ENCODE measurements at regions not wholly inside any gene's neighbourhood (a gene's known extent, or its start where the extent isn't known, plus 50 kb on each side); places are given as distances from the start of the nearest gene placed in this dataset.

DNA sequence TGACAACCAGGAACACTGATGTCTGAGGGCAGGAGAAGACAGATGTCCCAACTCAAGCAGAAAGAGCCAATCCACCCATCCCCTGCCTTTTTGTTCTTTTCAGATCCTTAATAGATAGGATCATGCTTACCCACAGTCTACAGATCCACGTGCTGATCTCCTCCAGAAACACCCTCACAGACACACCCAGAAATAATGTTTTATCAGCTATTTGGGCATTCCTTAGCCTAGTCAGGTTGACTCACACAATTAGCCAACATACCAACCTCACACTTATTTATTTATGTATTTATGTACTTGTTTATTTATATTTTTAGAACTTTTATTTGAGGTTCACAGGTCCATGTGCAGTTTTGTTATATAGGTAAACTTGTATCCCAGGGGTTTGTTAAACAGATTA, 151.5 kb upstream of the IL12B start:
- WGBS (ENCODE audit: low lambda C conversion rate, missing lambda C conversion rate): 52% methylated on average over 1 of the region's 1 CpG
- no peaks in the 10 kb centered on the region for H3K9me3 ChIP-seq (ENCODE audit: low read depth)

DNA sequence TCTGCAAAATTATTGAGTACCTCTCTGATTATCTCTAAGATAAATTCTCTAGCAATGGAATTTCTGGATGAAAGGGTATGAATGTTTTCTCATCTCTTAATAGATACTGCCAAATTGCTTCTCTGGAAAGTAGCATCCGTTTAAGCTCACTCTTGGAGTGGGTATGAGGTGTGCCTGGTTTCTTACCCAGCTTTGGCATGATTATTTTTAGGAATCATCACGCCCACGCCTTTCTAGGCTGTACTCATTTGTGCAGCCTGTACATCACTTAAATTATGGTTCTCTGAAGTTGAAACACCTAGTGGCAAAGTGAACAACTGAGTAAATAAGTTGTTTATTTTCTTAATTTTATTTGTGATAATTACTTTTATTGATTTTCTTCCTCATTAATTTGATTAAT, 156.5 kb upstream of the IL12B start:
- H3K27me3 ChIP-seq: no peaks in the 10 kb centered on the region
- no peaks in the 10 kb centered on the region for H4K20me1 ChIP-seq (ENCODE audit: insufficient read depth, poor library complexity, severe bottlenecking)
- no peaks in the 10 kb centered on the region for H3K36me3 ChIP-seq (replicated peaks; ENCODE audit: insufficient read depth, low read depth)
- no peak overlapping the region for H3K27ac ChIP-seq
- no peak overlapping the region for H3K4me3 ChIP-seq
- no peak overlapping the region for H2AFZ ChIP-seq
- DNase-seq (ENCODE audit: low spot score): no peak
- no peaks in the 10 kb centered on the region for H3K79me2 ChIP-seq
- no peaks in the 10 kb centered on the region for H3K9me2 ChIP-seq (replicated peaks; ENCODE audit: insufficient read depth)
- 87% methylated on average over 3 of the region's 3 CpGs for WGBS (ENCODE audit: low lambda C conversion rate, missing lambda C conversion rate)
- TF ChIP-seq CTCF (IDR thresholded peaks at IDR 0.05; ENCODE audit: poor library complexity): no peak
- TF ChIP-seq EZH2 (IDR thresholded peaks at IDR 0.05; ENCODE audit: borderline replicate concordance): no peak
- TF ChIP-seq EZH2phosphoT487 (IDR thresholded peaks at IDR 0.05; ENCODE audit: low read depth, severe bottlenecking, unreplicated experiment): no peak
- H3K4me2 ChIP-seq: no peak overlapping the region
- no peaks in the 10 kb centered on the region for H3K9me3 ChIP-seq (ENCODE audit: low read depth)
- no peaks in the 10 kb centered on the region for H3K4me1 ChIP-seq (ENCODE audit: insufficient read depth)

More for the DNA sequence above, 151.5 kb upstream of the IL12B start:
- no peaks in the 10 kb centered on the region for H3K4me1 ChIP-seq (ENCODE audit: insufficient read depth)
- no peak overlapping the region for H3K4me2 ChIP-seq
- H3K36me3 ChIP-seq (replicated peaks; ENCODE audit: insufficient read depth, low read depth): no peaks in the 10 kb centered on the region
- no peak overlapping the region for H3K27ac ChIP-seq
- no peak overlapping the region for H3K4me3 ChIP-seq
- no peaks in the 10 kb centered on the region for H3K79me2 ChIP-seq
- TF ChIP-seq CTCF (IDR thresholded peaks at IDR 0.05; ENCODE audit: poor library complexity): no peak
- TF ChIP-seq EZH2 (IDR thresholded peaks at IDR 0.05; ENCODE audit: borderline replicate concordance): no peak
- TF ChIP-seq EZH2phosphoT487 (IDR thresholded peaks at IDR 0.05; ENCODE audit: low read depth, severe bottlenecking, unreplicated experiment): no peak
- H3K9me2 ChIP-seq (replicated peaks; ENCODE audit: insufficient read depth): no peaks in the 10 kb centered on the region
- H3K27me3 ChIP-seq: no peaks in the 10 kb centered on the region
- H2AFZ ChIP-seq: no peak overlapping the region
- no peak for DNase-seq (ENCODE audit: low spot score)
- no peaks in the 10 kb centered on the region for H4K20me1 ChIP-seq (ENCODE audit: insufficient read depth, poor library complexity, severe bottlenecking)

DNA sequence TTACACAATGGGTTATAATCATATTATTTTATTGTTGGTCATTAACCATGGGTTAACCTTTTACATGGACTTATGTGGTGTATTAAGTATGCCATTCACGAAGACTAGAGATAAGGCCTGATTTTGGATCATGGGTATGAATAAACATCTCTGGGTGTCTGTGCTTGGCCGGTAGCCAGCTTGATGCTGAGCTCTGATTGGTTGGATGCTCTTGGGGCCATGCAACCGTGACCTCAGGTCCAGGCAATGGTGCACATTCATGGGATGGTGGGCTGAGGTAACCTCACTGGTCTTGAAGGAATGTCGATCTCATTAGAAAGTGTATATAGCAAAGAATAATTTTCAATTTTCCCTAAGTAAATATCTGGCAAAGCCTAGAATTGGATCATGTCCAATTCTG, 158.2 kb upstream of the IL12B start:
- H3K4me2 ChIP-seq: no peak overlapping the region
- 81% methylated on average over 4 of the region's 4 CpGs for WGBS (ENCODE audit: low lambda C conversion rate, missing lambda C conversion rate)

More for the DNA sequence above, 158.2 kb upstream of the IL12B start:
- H3K79me2 ChIP-seq: no peaks in the 10 kb centered on the region
- no peaks in the 10 kb centered on the region for H3K27me3 ChIP-seq
- no peaks in the 10 kb centered on the region for H3K4me1 ChIP-seq (ENCODE audit: insufficient read depth)
- no peaks in the 10 kb centered on the region for H4K20me1 ChIP-seq (ENCODE audit: insufficient read depth, poor library complexity, severe bottlenecking)
- no peak for DNase-seq (ENCODE audit: low spot score)
- no peak overlapping the region for H2AFZ ChIP-seq
- TF ChIP-seq EZH2phosphoT487 (IDR thresholded peaks at IDR 0.05; ENCODE audit: low read depth, severe bottlenecking, unreplicated experiment) (no peak), EZH2 (IDR thresholded peaks at IDR 0.05; ENCODE audit: borderline replicate concordance) (no peak), CTCF (IDR thresholded peaks at IDR 0.05; ENCODE audit: poor library complexity) (no peak)
- no peak overlapping the region for H3K4me3 ChIP-seq
- H3K27ac ChIP-seq: no peak overlapping the region
- no peaks in the 10 kb centered on the region for H3K36me3 ChIP-seq (replicated peaks; ENCODE audit: insufficient read depth, low read depth)
- H3K9me3 ChIP-seq (ENCODE audit: low read depth): no peaks in the 10 kb centered on the region
- no peaks in the 10 kb centered on the region for H3K9me2 ChIP-seq (replicated peaks; ENCODE audit: insufficient read depth)

All from hepatocyte (in vitro differentiated cells).